ENCODE measurements at regions not wholly inside any gene's neighbourhood (a gene's known extent, or its start where the extent isn't known, plus 50 kb on each side); places are given as distances from the start of the nearest gene placed in this dataset.

DNA sequence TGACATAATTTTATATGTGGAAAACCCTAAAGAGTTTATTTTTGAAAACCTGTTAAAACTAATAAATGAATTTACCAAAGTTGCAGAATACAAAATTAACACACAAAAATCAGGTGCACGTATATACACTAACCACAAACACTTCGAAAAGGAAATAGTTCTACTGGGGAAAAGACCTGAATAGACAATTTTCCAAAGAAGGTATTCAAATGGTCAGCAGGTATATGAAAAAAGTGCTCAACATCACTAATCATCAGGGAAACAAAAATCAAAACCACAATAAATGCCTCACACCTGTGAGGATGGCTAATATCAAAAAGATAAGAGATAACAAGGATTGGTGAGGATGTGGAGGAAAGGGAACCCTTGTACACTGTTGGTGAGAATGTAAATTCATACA is 110.6 kb downstream of the PXDC1 start:
- no peak for DNase-seq

DNA sequence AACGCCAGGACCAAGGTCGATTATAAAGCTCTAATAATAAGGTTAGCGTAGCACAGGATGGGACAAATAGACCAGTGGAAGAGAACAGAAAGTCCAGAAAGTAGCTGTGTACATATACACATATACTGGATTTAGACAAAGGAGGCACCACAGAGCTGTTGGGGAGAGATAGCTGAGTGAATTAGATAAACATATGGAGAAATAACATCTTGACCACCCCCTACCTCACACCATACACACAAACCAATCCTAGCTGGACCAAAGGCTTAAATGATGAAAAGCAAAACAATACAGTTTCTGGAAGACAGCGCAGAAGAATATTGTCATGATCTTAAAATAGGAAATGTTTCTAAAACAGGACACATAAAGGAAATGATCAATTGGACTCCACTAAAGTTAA is 112.9 kb downstream of the PXDC1 start:
- no peak for DNase-seq

DNA sequence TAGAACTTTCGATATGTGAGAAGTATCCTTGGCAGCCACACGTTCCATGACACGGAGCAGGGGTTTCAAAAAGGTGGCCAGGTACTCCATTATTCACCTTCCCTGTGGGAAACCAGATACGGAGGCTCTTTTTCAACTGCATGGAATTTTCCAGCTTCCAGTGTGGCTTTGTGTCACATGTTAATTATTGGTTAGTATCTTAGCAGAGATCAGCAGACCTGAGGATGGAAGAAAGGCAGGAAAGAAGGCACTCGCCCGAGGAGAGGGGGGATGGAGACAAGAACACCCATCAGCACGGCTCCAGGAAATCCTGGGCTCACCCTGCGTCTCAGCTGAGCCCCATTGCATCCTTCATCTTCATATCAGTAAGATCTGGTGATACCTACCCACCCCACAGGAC is 115.5 kb downstream of the PXDC1 start:
- DNase-seq = no peak

DNA sequence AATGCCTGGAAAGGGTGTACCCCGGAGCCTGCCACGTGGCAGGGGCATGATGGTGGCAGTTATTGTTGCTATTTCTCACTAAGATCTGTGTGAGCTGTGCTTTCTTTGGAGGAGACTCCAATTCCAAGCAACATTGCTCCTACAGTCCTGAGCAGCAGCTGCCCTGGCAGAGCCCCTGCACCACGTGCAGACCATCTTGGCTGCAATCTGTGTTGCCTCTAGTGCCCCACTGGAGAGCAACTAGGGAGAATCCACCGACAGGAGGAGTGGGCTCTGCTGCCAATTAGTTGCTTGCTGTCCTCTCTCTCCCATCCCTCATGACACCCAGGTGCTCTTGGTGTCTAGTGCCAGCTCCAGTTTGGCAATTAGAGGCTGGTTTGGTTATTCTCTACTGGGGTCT is 116.0 kb downstream of the PXDC1 start:
- no peak for DNase-seq

DNA sequence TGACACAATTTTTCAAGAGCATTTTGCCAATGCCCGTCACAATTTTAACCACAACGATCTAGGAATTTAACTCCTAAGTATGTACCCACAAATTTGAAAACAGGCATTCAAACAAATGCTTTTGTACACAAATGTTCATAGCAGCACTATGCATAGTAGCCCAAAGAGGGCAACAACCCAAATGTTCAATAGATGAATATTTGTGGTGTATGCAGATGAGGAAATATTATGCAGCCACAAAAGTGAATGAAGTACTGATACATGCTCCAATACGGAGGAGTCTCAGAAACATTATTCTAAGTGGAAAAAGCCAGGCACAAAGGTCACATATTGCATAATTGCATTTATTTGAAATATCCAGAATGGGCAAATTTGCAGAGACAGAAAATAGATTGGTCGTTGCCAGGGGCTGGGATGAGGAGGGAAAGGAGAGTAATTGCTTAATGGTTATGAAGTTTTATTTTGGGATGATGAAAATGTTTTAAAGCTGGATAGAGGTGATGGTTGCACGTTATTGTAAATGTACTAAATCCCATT is 117.2 kb downstream of the PXDC1 start:
- DNase-seq = no peak

DNA sequence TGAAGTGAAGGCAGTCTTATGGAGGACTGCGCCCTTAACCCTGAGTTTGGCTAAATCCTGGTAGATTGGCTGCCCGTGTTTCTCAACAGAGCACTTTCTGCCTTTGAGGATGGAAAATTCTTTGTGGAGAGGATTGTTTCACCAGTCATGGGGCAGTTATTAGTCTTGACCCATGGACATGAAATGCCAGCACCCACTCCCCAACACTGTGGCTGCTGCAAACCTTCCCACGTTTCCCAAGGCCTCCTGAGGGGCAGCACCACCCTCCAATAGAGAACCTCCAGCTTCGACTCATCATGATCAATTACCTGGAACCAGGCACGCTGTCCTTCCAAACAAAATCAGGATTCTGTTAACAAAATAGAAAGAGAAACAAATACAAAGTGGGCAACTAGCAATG is 117.8 kb downstream of the PXDC1 start:
- DNase-seq = no peak

DNA sequence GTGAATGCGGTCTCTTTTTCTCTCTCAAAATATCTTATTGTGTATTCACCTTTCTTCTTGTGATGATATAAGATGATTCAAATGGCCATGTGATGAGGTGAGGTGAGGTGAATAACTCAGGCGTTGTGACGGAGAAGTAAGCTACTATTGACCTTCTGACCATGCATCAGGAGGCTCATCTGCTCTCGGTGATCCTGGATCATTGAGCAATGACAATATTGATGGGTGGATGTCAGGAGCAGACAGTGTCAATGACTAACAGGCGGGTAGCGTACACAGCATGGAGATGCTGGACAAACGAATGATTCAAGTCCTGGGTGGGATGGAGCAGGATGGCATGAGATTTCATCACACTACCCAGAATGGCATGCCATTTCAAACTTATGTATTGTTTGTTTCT is 119.6 kb downstream of the PXDC1 start:
- DNase-seq = no peak

DNA sequence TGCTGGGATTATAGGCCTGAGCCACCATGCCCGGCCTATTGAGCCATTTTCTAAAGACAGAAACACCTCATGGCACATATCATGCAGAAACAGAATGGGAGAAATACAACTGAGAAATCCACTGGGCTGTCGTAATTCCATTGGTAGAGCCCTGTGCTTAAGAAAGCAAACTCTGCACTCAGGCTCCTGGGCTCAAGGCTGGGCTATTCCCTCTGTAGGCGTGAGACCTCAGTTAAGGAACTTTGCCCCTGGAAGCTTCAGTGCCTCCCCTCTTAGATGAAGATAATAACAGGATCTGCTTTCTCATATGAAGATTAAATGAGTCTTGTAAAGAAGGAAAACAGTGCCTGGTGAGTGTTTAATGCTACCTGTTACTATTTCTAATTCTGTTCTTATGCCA is 120.3 kb downstream of the PXDC1 start:
- no peak for DNase-seq

DNA sequence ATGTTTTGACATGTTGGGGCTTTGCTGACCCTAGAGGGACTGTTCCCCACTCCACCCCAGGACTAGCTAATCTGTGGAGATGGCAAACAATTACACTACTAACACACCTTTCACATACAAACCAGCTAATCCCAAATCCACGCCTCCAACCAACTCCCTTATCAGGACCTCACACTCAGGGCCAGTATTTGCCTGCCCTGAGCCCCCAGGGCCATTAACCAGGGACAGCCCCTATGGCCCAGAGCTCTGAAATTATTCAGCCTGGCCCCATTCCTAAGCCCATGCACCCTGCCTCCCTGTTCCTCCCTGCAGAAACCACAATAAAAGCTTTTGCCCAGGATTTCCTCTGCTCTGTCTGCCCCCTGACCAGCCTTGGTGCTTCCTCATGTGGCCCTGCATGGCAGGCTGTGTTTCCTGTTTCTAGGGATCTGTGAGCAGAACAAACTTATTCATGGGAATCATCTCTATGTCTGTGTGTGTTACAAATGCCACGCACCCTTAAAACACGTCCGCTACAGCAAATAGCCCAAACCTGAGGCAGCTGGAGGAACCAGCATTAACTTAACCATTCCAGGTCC is 121.2 kb downstream of the PXDC1 start:
- no peak for DNase-seq

DNA sequence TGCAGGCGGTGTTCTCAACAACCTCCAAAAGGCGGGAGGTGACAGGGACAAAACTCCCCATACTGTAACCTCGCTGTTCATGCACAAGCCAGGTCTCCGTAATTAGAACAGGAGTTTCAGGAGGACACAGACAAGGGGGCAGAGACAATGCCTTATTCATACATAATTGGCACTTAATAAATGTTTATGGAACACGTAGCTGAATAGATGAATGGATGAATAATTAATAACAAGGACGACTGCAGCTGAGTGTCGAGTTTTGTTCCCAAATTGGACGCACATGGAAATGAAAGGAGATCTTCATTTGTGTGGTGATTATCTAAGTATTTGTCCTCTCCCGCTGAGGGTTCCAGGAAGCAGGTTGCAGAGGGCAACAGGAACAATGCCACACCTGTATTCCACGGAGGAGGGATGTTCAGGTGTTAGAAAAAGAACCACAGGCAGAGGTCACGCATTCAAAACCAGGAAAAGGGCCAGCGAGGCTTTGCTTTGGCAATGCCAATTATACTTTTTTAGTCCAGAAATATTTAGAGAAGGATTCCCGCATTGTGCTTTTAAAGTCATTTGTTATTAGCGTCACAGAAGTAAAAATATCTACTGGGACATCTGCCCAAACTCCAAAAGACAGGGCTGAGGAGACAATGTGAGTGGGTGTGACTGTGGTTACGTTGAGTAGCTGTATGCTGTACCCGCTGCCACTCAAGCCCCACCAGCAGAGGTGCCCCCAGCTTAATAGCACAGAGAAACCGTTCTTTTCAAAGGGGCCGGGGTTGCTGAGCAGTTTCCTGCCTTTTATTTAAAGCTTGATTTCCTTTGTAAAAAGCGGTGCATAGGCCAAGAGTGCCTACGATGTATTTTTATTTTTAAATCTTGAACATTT is 123.3 kb downstream of the PXDC1 start:
- peak; percentile 16 for DNase-seq

DNA sequence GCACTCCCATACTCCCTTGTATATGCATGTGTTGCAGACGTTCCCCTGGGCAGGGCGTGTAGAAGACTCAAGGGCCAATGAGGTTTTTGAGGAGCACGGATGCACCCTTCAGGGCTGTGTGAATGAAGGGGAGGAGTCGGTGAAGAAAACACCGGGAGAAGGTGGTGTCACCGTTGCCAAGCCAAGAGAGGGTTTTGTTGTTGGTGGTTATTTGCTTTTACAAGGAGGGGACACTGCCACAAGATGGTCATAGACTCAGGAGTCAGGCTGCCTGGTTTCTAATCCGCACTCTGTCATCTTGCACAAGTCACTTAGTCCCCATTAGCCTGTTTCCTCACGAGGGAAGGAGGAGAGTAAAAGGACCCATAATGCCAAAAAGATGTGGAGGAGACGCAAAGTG is 124.0 kb downstream of the PXDC1 start:
- peak; percentile 6 for DNase-seq

DNA sequence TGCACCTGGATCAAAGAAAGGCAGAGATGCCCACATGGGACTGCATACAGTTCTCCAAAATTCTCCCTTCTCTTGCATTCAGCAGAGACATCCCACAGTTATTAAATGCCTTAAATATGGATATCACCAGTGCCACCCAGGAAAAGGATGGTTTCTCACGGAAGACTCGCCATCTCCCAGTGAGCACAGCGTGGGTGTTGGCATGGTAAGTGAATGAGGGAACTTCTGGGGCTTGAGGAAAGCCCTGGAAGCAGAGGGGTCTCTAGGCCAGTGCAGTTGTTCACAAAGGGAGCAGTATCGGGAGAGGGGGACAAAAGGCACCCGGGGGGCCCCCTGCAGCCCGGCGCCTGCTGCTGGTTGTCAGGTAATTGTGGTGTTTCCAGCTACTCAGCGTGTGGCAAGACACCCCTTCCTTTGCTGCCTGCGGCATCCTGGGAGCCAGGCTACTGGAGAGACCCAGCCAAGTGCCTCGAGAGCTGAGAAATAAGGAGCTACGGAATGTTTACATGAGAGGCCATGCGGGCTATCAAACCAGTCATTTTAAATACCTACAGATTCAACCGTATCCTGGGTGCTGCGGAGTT is 125.4 kb downstream of the PXDC1 start:
- peak; percentile 2 for DNase-seq

DNA sequence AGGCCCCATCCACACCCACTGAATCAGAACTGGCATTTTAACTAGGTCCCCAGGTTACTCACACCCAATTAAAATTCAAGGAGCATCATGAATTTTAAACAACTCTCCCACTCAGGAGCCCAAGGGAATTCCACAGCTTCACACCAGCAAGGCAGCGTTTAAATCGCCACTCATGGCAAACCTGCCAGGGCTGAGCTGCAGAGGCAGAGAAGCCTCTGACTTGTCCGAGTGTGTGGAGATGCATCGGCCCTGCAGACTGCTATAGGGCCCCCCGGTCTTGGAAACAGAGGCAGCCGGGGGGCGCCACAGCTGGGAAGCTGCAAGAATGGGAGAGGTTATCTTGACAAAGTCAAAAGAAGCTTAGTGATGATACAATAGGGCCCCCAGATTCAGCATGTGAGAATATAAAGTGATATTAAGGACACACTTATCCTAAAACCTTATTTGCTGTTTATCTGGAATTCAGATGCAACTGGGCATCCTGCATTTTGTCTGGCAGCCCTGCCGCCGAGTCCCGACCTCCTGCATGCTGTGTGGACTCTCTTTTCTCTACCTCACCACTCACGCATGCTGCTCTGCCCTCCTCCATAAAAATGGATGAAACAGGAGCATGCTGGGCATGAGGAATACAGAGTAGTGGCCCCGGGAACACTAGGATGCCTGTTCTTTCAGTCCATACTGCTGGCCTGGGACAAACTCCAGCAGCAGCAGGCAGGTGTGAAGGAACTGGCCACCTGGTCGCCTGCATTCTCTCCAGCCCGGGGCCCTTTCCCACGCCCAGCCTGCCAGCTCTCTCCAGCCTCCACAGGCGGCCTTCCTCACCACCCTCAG is 126.1 kb downstream of the PXDC1 start:
- DNase-seq = no peak

DNA sequence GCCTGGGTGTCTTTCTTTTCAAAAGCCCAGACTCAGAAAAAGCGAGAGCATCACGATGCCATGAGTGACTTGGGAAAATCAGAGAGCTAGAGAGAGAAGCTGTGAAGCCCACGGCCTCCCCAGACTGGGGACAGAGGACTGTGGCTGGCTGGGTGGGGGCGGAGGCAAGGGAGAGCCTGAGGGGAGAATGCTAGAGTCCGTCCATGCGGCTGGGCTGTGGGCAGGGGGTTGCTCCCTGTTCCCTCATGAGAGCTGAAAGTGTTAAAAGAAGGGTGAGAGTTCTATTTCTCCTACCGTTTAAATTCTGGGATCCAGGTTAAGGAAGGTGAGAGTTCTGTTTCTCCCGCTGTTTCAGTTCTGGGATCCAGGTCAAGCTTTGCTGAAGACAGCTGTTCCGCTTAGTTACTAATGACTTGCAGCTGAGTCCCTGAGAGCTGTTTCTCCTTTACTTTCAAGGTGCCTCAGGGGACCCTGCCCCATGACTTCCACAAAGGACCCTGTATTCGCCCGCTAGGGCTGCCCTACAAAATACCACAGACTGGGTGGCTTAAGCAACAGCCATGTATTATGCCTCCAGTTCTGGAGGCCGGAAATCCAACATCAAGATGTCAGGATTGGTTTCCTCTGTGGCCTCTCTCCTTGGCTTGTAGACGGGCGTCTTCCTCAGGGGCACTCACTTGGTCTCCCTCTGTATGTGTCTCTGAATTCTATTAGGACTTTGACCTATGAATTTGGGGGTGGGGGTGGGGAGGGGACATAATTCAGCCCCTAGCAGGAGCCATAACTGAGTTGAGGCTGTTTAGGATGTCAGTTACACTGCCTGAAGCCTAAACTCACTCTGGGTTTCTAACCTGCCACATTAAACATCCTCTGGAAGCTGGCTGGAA is 127.0 kb downstream of the PXDC1 start:
- DNase-seq = no peak

DNA sequence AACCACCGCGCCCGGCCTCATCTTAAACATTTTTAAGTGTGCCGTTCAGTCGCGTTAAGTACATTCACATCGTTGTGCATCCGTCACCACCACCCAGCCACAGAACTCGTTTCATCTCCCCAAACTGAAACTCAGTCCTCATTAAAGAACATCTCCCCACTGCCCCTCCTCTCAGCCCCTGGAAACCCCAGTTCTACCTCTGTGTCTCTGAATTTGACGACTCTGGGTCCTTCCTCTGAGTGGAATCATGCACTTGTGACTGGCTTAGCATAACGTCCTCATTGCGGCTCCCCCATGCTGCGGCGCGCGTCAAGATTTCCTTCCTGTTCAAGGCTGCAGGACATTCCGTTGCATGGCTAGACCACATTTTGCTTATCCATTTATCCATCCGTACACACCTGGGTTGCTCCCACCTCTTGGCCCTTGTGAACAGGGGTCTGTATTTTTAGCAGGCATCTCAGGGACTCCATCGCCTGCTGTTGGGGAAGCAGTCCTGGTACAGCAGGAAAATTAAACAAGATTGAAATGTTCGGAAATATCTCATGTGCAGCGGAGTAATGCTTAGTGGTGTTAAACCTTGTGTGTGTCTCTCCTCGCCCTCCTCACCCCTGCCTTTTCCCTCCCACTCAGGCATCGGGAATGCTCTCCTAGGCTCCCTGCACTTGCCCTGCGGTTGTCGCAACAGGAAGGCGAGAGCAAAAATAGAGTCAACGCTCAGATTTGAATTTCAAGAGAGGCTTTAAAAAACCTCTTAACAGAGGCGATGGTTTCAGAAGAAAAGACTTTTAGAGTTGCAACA is 127.9 kb downstream of the PXDC1 start:
- DNase-seq = no peak

DNA sequence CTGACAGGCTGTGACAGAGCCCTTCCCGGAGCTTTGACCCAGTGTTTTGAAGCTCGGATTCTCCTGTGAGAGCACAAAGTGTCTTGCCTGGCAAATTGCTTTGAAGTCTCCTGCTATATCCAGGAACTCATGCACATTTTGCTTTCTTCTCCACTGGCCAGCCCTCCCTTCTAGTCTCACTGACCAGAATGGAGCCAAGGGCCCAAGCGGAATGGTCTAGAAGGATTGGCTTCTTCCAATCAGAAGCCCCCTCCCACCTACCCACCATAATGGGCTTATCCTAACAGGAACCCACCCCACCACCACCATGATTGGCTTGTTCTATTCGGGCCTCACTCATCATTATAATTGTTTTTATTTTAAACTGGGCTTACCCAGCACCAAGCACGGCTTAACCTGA is 130.1 kb downstream of the PXDC1 start:
- DNase-seq = no peak

DNA sequence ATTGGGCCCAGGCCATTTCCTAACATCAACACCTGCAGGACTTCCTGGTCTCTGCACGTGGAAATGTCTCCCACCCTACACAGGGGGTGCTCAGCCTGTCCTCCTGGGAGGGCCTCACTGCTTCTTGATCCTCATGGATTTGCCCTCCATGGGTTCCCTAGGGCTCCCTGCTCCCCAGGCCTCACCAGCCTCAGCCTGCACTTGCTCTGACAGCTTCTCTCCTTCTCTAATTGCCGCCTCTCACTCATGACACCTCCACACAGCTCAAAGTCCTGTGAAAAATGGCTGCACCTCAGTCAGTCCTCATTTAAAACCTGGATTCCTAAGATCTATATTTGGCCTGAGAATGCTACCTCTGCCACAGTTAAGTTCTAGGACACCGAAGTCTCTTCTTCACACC is 130.6 kb downstream of the PXDC1 start:
- no peak for DNase-seq

DNA sequence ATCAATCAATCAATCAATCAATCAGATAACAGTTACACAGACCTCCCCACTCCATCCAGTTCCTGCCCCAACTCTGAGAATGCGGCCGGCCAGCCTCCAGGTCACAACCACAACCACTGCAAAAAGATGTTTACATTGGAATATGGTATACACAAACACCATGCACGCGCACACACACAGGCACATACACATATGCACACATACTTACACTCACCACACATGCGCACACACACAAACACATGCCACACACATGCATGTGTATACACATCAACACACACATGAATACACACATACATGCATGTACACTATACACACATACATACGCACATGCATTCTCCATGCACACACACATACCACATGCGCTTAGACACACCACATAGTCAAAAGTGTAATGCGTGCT is 131.1 kb downstream of the PXDC1 start:
- no peak for DNase-seq

DNA sequence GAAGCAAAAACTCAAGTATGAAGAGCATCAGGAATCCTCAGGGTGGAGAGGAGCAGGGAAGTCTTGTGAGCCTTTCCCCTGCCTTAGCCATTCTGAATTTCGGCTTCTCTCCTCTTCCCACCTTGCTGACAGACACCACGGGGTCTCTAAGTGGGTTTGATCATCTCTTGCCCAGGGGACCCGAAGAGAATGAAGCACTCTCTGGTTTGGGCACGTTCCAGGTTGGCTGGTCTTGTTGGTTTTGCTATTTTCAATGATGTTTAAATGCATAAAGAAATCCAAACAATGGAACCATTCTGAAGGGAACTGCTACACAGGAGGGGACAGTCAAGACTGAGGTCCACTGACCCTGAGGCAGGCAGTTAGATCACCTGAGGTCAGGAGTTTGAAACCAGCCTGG is 131.7 kb downstream of the PXDC1 start:
- no peak for DNase-seq

DNA sequence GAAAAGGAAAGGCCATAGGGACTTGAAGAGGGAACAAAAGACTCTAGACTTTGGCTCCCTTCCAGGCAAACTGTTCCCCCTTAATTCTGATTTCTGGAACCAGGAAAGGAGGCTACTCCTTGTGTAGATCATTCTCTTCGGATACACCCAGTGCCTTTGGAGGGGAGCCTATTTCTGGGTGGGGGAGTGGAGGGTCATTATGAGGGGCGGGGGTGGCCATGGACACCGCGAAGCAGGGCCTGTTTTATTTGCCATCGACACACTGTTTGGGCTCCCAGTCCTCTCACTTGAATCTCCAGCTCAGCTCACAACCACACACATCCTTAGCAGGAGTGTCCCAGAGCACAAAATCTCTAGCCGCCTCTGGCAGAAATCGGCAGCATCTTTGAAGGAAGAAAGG is 132.3 kb downstream of the PXDC1 start:
- DNase-seq = no peak

DNA sequence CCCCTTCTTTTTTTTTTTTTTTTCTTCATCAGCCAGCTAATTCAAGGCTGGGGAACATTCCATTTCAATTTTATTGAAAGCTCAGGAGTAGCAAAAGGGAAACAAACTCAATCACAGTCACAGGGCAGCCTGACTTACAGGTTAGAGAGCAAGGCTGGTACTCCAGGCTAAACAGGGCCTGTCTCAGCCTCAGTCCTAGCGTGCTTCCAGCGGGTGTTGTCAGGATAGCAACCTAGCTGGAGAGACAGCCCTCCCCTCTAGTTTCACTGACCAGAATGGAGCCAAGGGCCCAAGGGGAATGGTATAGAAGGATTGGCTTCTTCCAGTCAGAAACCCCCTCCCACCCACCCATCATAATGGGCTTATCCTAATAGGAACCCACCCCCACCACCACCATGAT is 132.9 kb downstream of the PXDC1 start:
- no peak for DNase-seq
